ENCODE measurements at regions not wholly inside any gene's neighbourhood (a gene's known extent, or its start where the extent isn't known, plus 50 kb on each side); places are given as distances from the start of the nearest gene placed in this dataset.

DNA sequence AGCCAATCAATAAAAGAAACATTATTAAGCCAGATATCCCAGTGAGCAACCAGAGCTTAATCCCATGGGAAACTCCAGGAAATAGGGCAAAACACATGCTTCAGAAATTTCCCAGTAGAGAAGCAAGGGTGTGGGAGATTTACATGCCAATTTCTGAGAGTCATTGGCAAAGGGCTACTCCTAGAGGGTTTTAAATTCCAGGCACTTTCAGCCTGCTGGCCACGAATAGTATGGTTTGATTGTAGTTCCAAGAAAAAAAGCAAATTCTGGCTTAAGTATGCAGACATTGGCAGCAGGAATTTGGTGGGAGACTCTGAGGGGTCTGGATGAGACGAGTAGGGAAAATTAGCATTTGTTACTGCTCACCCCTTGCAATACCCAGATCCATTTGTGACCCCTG, 402.1 kb upstream of the SUCLG2 start:
- TF ChIP-seq, protein P1, sequence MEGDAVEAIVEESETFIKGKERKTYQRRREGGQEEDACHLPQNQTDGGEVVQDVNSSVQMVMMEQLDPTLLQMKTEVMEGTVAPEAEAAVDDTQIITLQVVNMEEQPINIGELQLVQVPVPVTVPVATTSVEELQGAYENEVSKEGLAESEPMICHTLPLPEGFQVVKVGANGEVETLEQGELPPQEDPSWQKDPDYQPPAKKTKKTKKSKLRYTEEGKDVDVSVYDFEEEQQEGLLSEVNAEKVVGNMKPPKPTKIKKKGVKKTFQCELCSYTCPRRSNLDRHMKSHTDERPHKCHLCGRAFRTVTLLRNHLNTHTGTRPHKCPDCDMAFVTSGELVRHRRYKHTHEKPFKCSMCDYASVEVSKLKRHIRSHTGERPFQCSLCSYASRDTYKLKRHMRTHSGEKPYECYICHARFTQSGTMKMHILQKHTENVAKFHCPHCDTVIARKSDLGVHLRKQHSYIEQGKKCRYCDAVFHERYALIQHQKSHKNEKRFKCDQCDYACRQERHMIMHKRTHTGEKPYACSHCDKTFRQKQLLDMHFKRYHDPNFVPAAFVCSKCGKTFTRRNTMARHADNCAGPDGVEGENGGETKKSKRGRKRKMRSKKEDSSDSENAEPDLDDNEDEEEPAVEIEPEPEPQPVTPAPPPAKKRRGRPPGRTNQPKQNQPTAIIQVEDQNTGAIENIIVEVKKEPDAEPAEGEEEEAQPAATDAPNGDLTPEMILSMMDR (conservative IDR thresholded peaks at IDR 0.05 in 1 of 2, IDR thresholded peaks at IDR 0.05 in 1 of 2; ENCODE audit: low read depth in 1 of 2, low read length in 2 of 2): no peak
- TF ChIP-seq EZH2 (IDR thresholded peaks at IDR 0.05; ENCODE audit: low read length, missing control alignments): no peak
